Cardiac muscle cell (in vitro differentiated cells and primary cell): ENCODE measurements at regions not wholly inside any gene's neighbourhood (a gene's known extent, or its start where the extent isn't known, plus 50 kb on each side); places are given as distances from the start of the nearest gene placed in this dataset.

Source experiments
- DNase-seq, 2 donors: peaks; one replicate each; pipeline versions ENCODE4 v3.0.0 to v3.0.0-alpha.2; 2010 to 2017; ENCODE audit warnings: low read depth in 1 of 2, low spot score in 1 of 2
- H3K27ac ChIP-seq: fragments of 200-600 bp; sonication (generic); 2 replicates; pipeline ENCODE4 v1.5.1; 2016
- H3K27me3 ChIP-seq: fragments of 200-600 bp; sonication (generic); 2 replicates; pipeline ENCODE4 v1.6.0; 2016; ENCODE audit warnings: control low read depth
- H3K36me3 ChIP-seq: fragments of 200-600 bp; sonication (generic); 2 replicates; pipeline ENCODE4 v1.5.1; 2016; ENCODE audit warnings: control low read depth
- H3K4me1 ChIP-seq: fragments of 200-600 bp; sonication (generic); 2 replicates; pipeline ENCODE4 v1.8.1; 2017; ENCODE audit warnings: low read depth, mild to moderate bottlenecking, mixed run types
- H3K4me3 ChIP-seq: fragments of 200-600 bp; sonication (generic); 2 replicates; pipeline ENCODE4 v1.5.1; 2016; ENCODE audit warnings: mild to moderate bottlenecking
- H3K9me3 ChIP-seq: fragments of 200-600 bp; sonication (generic); 2 replicates; pipeline ENCODE4 v1.5.1; 2017; ENCODE audit warnings: low read depth, mild to moderate bottlenecking, control low read depth
- CTCF ChIP-seq: IDR thresholded peaks from 2 replicates; pipeline ENCODE4 v1.5.1; 2012; ENCODE audit warnings: low read depth, mild to moderate bottlenecking, low read length

- DNase-seq = no peak
- no peak for TF ChIP-seq CTCF
- Histone ChIP-seq H3K36me3 (no peaks in the 10 kb centered on the region), H3K9me3 (no peaks in the 10 kb centered on the region), H3K4me1 (peaks cover 46% of the 10 kb centered on the region), H3K27me3 (no peaks in the 10 kb centered on the region), H3K27ac (peak overlapping the region; percentile 78), H3K4me3 (no peak overlapping the region)
Measured at GRCh38 chr1:234971586-234972297, 156.9 kb downstream of the TOMM20 start.

GRCh38 chr1:234970731-234971476 lies 157.7 kb downstream of the TOMM20 start:
- TF ChIP-seq CTCF = no peak
- Histone ChIP-seq H3K4me1 (peaks cover 46% of the 10 kb centered on the region), H3K27ac (peak overlapping the region; percentile 78), H3K27me3 (no peaks in the 10 kb centered on the region), H3K4me3 (no peak overlapping the region), H3K9me3 (no peaks in the 10 kb centered on the region), H3K36me3 (no peaks in the 10 kb centered on the region)
- peak; percentile 76 to 98 for DNase-seq

- H3K27ac ChIP-seq = peak overlapping the region; percentile 78
- TF ChIP-seq CTCF = no peak
- peaks cover 46% of the 10 kb centered on the region for H3K4me1 ChIP-seq
- H3K36me3 ChIP-seq = no peaks in the 10 kb centered on the region
- no peak overlapping the region for H3K4me3 ChIP-seq
- H3K9me3 ChIP-seq = no peaks in the 10 kb centered on the region
- H3K27me3 ChIP-seq = no peaks in the 10 kb centered on the region
- DNase-seq = peak in 1 of 2 donors; percentile 96
Measured at GRCh38 chr1:234970401-234970730, 158.3 kb downstream of the TOMM20 start.

- no peak for TF ChIP-seq CTCF
- Histone ChIP-seq H3K36me3 (no peaks in the 10 kb centered on the region), H3K27ac (peak overlapping the region; percentile 78), H3K4me3 (no peak overlapping the region), H3K9me3 (no peaks in the 10 kb centered on the region), H3K27me3 (no peaks in the 10 kb centered on the region), H3K4me1 (peaks cover 40% of the 10 kb centered on the region)
- DNase-seq = peak; percentile 71 to 82
Measured at GRCh38 chr1:234969581-234970400, 158.8 kb downstream of the TOMM20 start.

GRCh38 chr1:234969011-234969441 lies 159.6 kb downstream of the TOMM20 start:
- Histone ChIP-seq H3K9me3 (no peaks in the 10 kb centered on the region), H3K27ac (no peak overlapping the region), H3K27me3 (no peaks in the 10 kb centered on the region), H3K4me1 (peaks cover 32% of the 10 kb centered on the region), H3K4me3 (no peak overlapping the region), H3K36me3 (no peaks in the 10 kb centered on the region)
- no peak for DNase-seq
- TF ChIP-seq CTCF = no peak
